Mesenchymal stem cell (in vitro differentiated cells and primary cell): ENCODE measurements at regions not wholly inside any gene's neighbourhood (a gene's known extent, or its start where the extent isn't known, plus 50 kb on each side); places are given as distances from the start of the nearest gene placed in this dataset.

ENCODE experiments used
- DNase-seq: peaks from one replicate; pipeline ENCODE4 v3.0.0-alpha.2; 2013
- H2AFZ ChIP-seq: one replicate; pipeline ENCODE4 v1.6.1; 2013; ENCODE audit warnings: low read depth, mild to moderate bottlenecking, control low read depth, inconsistent platforms, low read length, moderate library complexity
- H2AK5ac ChIP-seq: 2 replicates; pipeline ENCODE4 v1.6.1; 2013; ENCODE audit warnings: low read length, moderate library complexity, mild to moderate bottlenecking, inconsistent platforms; ENCODE audit not compliant: severe bottlenecking
- H2BK120ac ChIP-seq: one replicate; pipeline ENCODE4 v1.6.1; 2013; ENCODE audit warnings: low read depth, mild to moderate bottlenecking, inconsistent platforms, low read length, moderate library complexity
- H2BK12ac ChIP-seq, 2 experiments: one replicate each; pipeline ENCODE4 v1.6.1; 2013; ENCODE audit warnings: inconsistent platforms in 2 of 2, low read length in 2 of 2, mild to moderate bottlenecking in 2 of 2, moderate library complexity in 2 of 2, control low read depth in 1 of 2
- H2BK15ac ChIP-seq: one replicate; pipeline ENCODE4 v1.6.1; 2013; ENCODE audit warnings: mild to moderate bottlenecking, low read depth, inconsistent platforms; ENCODE audit not compliant: poor library complexity, severe bottlenecking
- H2BK5ac ChIP-seq: 2 replicates; pipeline ENCODE4 v1.6.1; 2013; ENCODE audit warnings: low read depth, mild to moderate bottlenecking, low read length, control low read depth, inconsistent platforms; ENCODE audit not compliant: poor library complexity, severe bottlenecking
- H3K14ac ChIP-seq, 2 experiments: one replicate each; pipeline ENCODE4 v1.6.1; 2013; ENCODE audit warnings: inconsistent platforms in 2 of 2, low read length in 2 of 2, control low read depth in 1 of 2, mild to moderate bottlenecking in 1 of 2, moderate library complexity in 1 of 2
- H3K18ac ChIP-seq, 2 experiments: one replicate each; pipeline ENCODE4 v1.6.1; 2013; ENCODE audit warnings: inconsistent platforms in 2 of 2, low read length in 2 of 2, control low read depth in 1 of 2, low read depth in 1 of 2, mild to moderate bottlenecking in 1 of 2
- H3K23ac ChIP-seq, 2 experiments: one replicate each; pipeline ENCODE4 v1.6.1; 2013; ENCODE audit warnings: inconsistent platforms in 2 of 2, low read length in 2 of 2, mild to moderate bottlenecking in 2 of 2, moderate library complexity in 2 of 2, control low read depth in 1 of 2
- H3K27ac ChIP-seq: 2 replicates; pipeline ENCODE4 v1.5.1; 2013; ENCODE audit warnings: mild to moderate bottlenecking, moderate library complexity, low read length, control low read depth, inconsistent platforms; ENCODE audit not compliant: poor library complexity, severe bottlenecking
- H3K27me3 ChIP-seq, 2 experiments: 2 replicates each; pipeline versions ENCODE4 v1.6.1 to v1.7.0; 2013; ENCODE audit warnings: low read length in 2 of 2, mild to moderate bottlenecking in 2 of 2, moderate library complexity in 2 of 2, control low read depth in 1 of 2, inconsistent platforms in 1 of 2; ENCODE audit not compliant: control insufficient read depth in 1 of 2, insufficient read depth in 1 of 2
- H3K36me3 ChIP-seq, 2 experiments: 2 replicates each; pipeline versions ENCODE4 v1.6.1 to v1.7.0; 2013; ENCODE audit warnings: low read length in 2 of 2, control low read depth in 1 of 2, inconsistent platforms in 1 of 2, low read depth in 1 of 2, mild to moderate bottlenecking in 1 of 2; ENCODE audit not compliant: insufficient read depth in 2 of 2, control insufficient read depth in 1 of 2
- H3K4ac ChIP-seq, 2 experiments: one replicate each; pipeline ENCODE4 v1.6.1; 2013; ENCODE audit warnings: inconsistent platforms in 2 of 2, low read length in 2 of 2, mild to moderate bottlenecking in 2 of 2, moderate library complexity in 2 of 2, control low read depth in 1 of 2, low read depth in 1 of 2
- H3K4me1 ChIP-seq: 2 replicates; pipeline ENCODE4 v1.6.1; 2013; ENCODE audit warnings: low read depth, low read length, control low read depth; ENCODE audit not compliant: control insufficient read depth, insufficient read depth
- H3K4me2 ChIP-seq: 2 replicates; pipeline ENCODE4 v1.6.1; 2013; ENCODE audit warnings: low read length, mild to moderate bottlenecking, inconsistent platforms; ENCODE audit not compliant: poor library complexity, severe bottlenecking
- H3K4me3 ChIP-seq, 2 experiments: 2 replicates each; pipeline versions ENCODE4 v1.5.1 to v1.7.0; 2013; ENCODE audit warnings: low read length in 2 of 2, mild to moderate bottlenecking in 2 of 2, control low read depth in 1 of 2, low read depth in 1 of 2; ENCODE audit not compliant: insufficient read depth in 1 of 2
- H3K79me1 ChIP-seq: replicated peaks from 2 replicates; pipeline ENCODE4 v1.6.1; 2013; ENCODE audit warnings: mild to moderate bottlenecking, control low read depth, low read length, inconsistent platforms; ENCODE audit not compliant: poor library complexity, severe bottlenecking
- H3K9ac ChIP-seq: 2 replicates; pipeline ENCODE4 v1.7.0; 2013; ENCODE audit warnings: mild to moderate bottlenecking, low read length, moderate library complexity
- H3K9me3 ChIP-seq: 2 replicates; pipeline ENCODE4 v1.7.0; 2013; ENCODE audit warnings: mild to moderate bottlenecking, low read length; ENCODE audit not compliant: control insufficient read depth
- H4K8ac ChIP-seq: one replicate; pipeline ENCODE4 v1.6.1; 2013; ENCODE audit warnings: inconsistent platforms, mild to moderate bottlenecking, low read length, moderate library complexity
- H4K91ac ChIP-seq: one replicate; pipeline ENCODE4 v1.6.1; 2013; ENCODE audit warnings: mild to moderate bottlenecking, low read length, inconsistent platforms
- WGBS: methylation state at CpG from one replicate; pipeline ENCODE4 v1.1.7; 2013; ENCODE audit warnings: mixed read lengths; 5-methylcytosine and 5-hydroxymethylcytosine counted together

DNA sequence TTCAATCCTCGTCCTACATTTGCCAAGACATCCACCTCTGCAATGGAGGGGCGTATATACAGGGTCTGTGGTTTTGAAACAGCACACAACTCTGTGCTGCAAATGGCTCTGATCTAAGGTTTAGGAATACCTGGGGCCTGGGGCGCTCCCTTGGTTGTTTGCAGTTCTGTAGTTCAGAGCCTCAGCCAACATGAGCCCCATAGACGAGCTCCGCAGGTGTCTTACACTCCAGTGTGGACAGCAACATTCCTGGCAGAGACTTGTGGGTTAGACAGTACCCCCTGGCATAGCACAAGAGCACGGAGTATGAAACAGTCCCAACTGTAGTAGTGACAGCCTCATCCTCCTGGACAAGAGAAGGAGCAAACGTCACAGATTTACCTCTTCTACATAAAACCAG, 120.3 kb upstream of the BARHL2 start:
- Histone ChIP-seq H2BK15ac (no peak overlapping the region), H3K79me1 (no peaks in the 10 kb centered on the region), H4K8ac (no peak overlapping the region), H3K9ac (no peak overlapping the region), H3K36me3 (no peaks in the 10 kb centered on the region), H3K14ac (no peak overlapping the region), H4K91ac (no peak overlapping the region), H2BK5ac (no peak overlapping the region), H2BK12ac (no peak overlapping the region), H2BK120ac (no peak overlapping the region), H3K18ac (no peak overlapping the region), H3K4ac (no peak overlapping the region), H3K9me3 (no peaks in the 10 kb centered on the region), H3K27ac (no peak overlapping the region), H2AFZ (no peak overlapping the region), H3K4me1 (peaks cover 11% of the 10 kb centered on the region), H2AK5ac (no peak overlapping the region), H3K27me3 (peaks cover 24 to 96% of the 10 kb centered on the region in 2 experiments), H3K4me2 (no peak overlapping the region), H3K23ac (no peak overlapping the region), H3K4me3 (no peak overlapping the region)
- 61% methylated on average over 7 of the region's 7 CpGs for WGBS
- no peak for DNase-seq

DNA sequence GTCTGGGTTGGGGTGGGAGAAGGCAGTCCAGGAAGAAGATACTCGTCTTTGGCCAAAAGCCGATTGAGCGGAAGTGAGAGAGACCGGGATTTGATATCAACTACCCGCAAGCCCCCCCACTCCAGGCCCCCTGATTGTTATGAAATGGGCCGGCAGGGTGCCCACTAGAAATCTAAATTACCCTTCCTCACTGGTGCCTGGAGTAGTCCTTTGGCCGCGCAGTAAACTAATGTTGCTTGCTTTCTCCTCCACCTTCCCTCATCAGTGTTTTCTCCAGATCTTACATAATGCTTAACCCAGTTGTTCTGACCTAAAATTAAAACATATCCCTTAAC, 119.2 kb upstream of the BARHL2 start:
- H2AFZ ChIP-seq: no peak overlapping the region
- no peaks in the 10 kb centered on the region for H3K36me3 ChIP-seq
- H2BK12ac ChIP-seq: no peak overlapping the region
- H3K79me1 ChIP-seq: no peaks in the 10 kb centered on the region
- WGBS: 8% methylated on average over 8 of the region's 8 CpGs
- H4K91ac ChIP-seq: no peak overlapping the region
- H3K9me3 ChIP-seq: no peaks in the 10 kb centered on the region
- H3K4me2 ChIP-seq: no peak overlapping the region
- no peak overlapping the region for H3K23ac ChIP-seq
- no peak overlapping the region for H2BK120ac ChIP-seq
- H3K27me3 ChIP-seq: peaks cover 24 to 96% of the 10 kb centered on the region in 2 experiments
- H3K9ac ChIP-seq: peak overlapping the region; percentile 60
- peak overlapping the region in 1 of 2 experiments; percentile 69 for H3K4me3 ChIP-seq
- no peak overlapping the region for H2BK5ac ChIP-seq
- H3K4me1 ChIP-seq: peaks cover 11% of the 10 kb centered on the region
- no peak overlapping the region for H3K14ac ChIP-seq
- no peak overlapping the region for H4K8ac ChIP-seq
- no peak overlapping the region for H3K18ac ChIP-seq
- no peak overlapping the region for H3K27ac ChIP-seq
- no peak overlapping the region for H3K4ac ChIP-seq
- H2BK15ac ChIP-seq: no peak overlapping the region
- no peak overlapping the region for H2AK5ac ChIP-seq
- DNase-seq: no peak

DNA sequence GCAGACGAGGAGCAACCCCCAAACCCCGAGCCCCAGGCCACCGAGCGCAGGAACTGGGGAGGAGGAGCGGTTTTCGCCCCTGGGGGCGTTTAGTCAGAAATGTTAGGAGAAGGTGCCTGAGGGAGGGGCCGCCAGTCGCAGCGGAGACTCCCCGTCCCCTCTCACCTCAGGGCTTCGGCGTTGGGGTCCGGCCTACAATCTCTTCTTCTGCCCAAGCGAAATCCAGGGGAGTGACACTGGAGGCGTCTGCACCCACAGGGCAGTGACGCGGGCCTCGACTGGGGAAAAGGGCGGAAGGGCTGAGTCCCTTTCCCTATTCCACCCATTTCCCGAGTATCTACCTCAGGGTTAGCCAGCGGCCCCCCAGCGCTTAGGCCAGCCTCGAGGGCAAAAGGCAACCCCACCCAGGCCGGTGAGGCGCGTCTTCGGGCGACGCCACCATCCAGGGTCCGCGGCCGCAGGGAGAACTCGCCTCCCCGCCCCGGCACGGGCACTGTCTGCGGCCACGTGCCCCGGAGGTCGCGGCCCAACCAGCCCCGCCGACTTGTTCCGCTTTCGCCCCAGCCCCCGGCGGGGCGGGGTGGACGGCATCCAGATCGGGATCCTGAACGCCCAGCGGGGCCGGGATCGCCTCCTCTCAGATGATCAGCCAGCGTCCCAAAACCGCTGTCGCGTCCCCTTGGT, 118.7 kb upstream of the BARHL2 start:
- H2BK5ac ChIP-seq: no peak overlapping the region
- H3K9me3 ChIP-seq: no peaks in the 10 kb centered on the region
- H3K23ac ChIP-seq: peak overlapping the region in 1 of 2 experiments; percentile 63
- no peak overlapping the region for H2BK15ac ChIP-seq
- no peak for DNase-seq
- H3K9ac ChIP-seq: peak overlapping the region; percentile 60
- H3K18ac ChIP-seq: peak overlapping the region in 1 of 2 experiments; percentile 9
- H3K4me1 ChIP-seq: peaks cover 11% of the 10 kb centered on the region
- H3K14ac ChIP-seq: peak overlapping the region in 1 of 2 experiments; percentile 86
- no peak overlapping the region for H4K91ac ChIP-seq
- H3K4me3 ChIP-seq: peak overlapping the region in 1 of 2 experiments; percentile 69
- H3K27me3 ChIP-seq: peaks cover 24 to 96% of the 10 kb centered on the region in 2 experiments
- H4K8ac ChIP-seq: no peak overlapping the region
- peak overlapping the region; percentile 31 for H3K4me2 ChIP-seq
- H2BK120ac ChIP-seq: no peak overlapping the region
- no peak overlapping the region for H2AFZ ChIP-seq
- no peak overlapping the region for H2BK12ac ChIP-seq
- no peaks in the 10 kb centered on the region for H3K36me3 ChIP-seq
- H2AK5ac ChIP-seq: no peak overlapping the region
- no peaks in the 10 kb centered on the region for H3K79me1 ChIP-seq
- peak overlapping the region in 1 of 2 experiments; percentile 39 for H3K4ac ChIP-seq
- WGBS: 2% methylated on average over 48 of the region's 59 CpGs
- no peak overlapping the region for H3K27ac ChIP-seq

DNA sequence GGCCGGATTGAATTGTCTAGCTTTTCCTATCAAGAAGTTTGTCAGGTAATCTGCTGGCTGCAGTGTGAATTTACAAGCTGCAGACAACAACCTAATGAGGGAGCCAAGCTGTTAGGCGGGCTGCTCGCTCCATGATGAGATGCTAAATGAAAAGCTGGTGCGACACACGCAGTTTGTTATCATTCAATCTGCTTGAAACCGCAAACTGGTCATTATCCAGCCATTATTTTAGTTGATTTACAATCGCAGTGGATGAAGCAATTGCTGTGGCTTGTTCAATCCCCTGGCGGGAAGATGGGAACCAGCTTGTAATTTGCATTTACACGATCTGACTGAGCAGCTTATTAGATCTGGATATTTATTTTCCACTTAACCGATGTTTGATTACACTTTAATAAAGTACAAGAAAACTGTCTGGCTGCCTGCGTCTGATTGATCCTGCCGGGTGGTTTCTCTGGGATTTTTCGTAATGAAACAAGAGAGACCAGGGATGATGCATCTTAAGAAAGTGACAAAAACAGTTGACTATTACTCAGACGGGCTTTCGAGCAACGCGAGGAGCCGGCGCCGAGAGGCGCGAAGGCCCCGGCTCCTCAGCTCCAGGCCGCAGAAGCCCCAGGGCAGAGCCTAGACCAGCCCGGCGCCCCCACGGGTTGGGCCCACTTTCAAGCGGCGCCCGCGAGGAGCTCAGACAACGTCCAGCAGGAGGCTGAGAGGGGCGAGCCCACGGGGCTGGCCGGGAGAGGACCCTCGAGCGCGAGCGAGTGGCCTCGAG, 118.0 kb upstream of the BARHL2 start:
- peaks cover 11% of the 10 kb centered on the region for H3K4me1 ChIP-seq
- no peak overlapping the region for H2BK5ac ChIP-seq
- no peak overlapping the region for H2AFZ ChIP-seq
- H3K79me1 ChIP-seq: no peaks in the 10 kb centered on the region
- H3K23ac ChIP-seq: peak overlapping the region in 1 of 2 experiments; percentile 63
- no peak overlapping the region for H2BK12ac ChIP-seq
- H4K8ac ChIP-seq: no peak overlapping the region
- peak overlapping the region; percentile 31 for H3K4me2 ChIP-seq
- no peak overlapping the region for H3K27ac ChIP-seq
- no peak overlapping the region for H3K4me3 ChIP-seq
- no peak overlapping the region for H4K91ac ChIP-seq
- no peak overlapping the region for H2BK120ac ChIP-seq
- no peaks in the 10 kb centered on the region for H3K9me3 ChIP-seq
- no peaks in the 10 kb centered on the region for H3K36me3 ChIP-seq
- no peak overlapping the region for H2AK5ac ChIP-seq
- 5% methylated on average over 30 of the region's 40 CpGs for WGBS
- H3K4ac ChIP-seq: no peak overlapping the region
- H3K9ac ChIP-seq: peak overlapping the region; percentile 60
- H3K27me3 ChIP-seq: peaks cover 24 to 91% of the 10 kb centered on the region in 2 experiments
- H2BK15ac ChIP-seq: peak overlapping the region; percentile 8
- no peak overlapping the region for H3K14ac ChIP-seq
- peak overlapping the region in 1 of 2 experiments; percentile 30 for H3K18ac ChIP-seq
- peak; percentile 40 for DNase-seq
